IMR-90 (cell line): ENCODE measurements at regions not wholly inside any gene's neighbourhood (a gene's known extent, or its start where the extent isn't known, plus 50 kb on each side); places are given as distances from the start of the nearest gene placed in this dataset.

ENCODE experiments used
- ATAC-seq: fragments of 200-7000 bp; cut with Tn5 transposase; 2 replicates; pipeline ENCODE4 v1.9.1; 2020; ENCODE audit warnings: low read depth, mild to moderate bottlenecking, moderate library complexity
- BruUV-seq: library from RNA; stranded (reverse); fragments of 400-500 nt; replicated peaks from 2 replicates; lab custom pipeline; 2021; lab: Mats Ljungman, UMichigan
- CTCF ChIA-PET: fragments of 300-600 bp; formaldehyde crosslinking; extraction: SDS; loops from one replicate; lab custom pipeline; 2021; ENCODE audit warnings: antibody characterized with exemption; lab: Yijun Ruan, JAX
- POLR2A ChIA-PET: fragments of 300-600 bp; sonication (Branson Sonifier 250); formaldehyde crosslinking; loops from one replicate; lab custom pipeline; 2022; ENCODE audit warnings: antibody characterized with exemption; ENCODE audit not compliant: unreplicated experiment; lab: Charles Lee
- DNase-seq: peaks from one replicate; pipeline ENCODE4 v3.0.0; 2013
- H2AFZ ChIP-seq: replicated peaks from 2 replicates; pipeline ENCODE3; 2013; ENCODE audit warnings: low read length, mild to moderate bottlenecking; ENCODE audit not compliant: poor library complexity
- H2AK5ac ChIP-seq: 2 replicates; pipeline ENCODE4 v1.6.1; 2013; ENCODE audit warnings: low read depth, low read length, inconsistent platforms
- H2AK9ac ChIP-seq: replicated peaks from 2 replicates; pipeline ENCODE3; 2013; ENCODE audit warnings: mild to moderate bottlenecking, low read depth, low read length, moderate library complexity; ENCODE audit not compliant: poor library complexity
- H2BK120ac ChIP-seq: 2 replicates; pipeline ENCODE4 v1.6.1; 2013; ENCODE audit warnings: low read depth, low read length, inconsistent platforms
- H2BK15ac ChIP-seq: 3 replicates; pipeline ENCODE4 v1.6.1; 2013; ENCODE audit warnings: low read depth, low read length, inconsistent platforms
- H2BK20ac ChIP-seq: 2 replicates; pipeline ENCODE4 v1.6.1; 2013; ENCODE audit warnings: low read depth, mild to moderate bottlenecking, inconsistent platforms, low read length, moderate library complexity
- H2BK5ac ChIP-seq: 2 replicates; pipeline ENCODE4 v1.6.1; 2013; ENCODE audit warnings: mild to moderate bottlenecking, low read depth, low read length, inconsistent platforms; ENCODE audit not compliant: poor library complexity, severe bottlenecking
- H3K14ac ChIP-seq: replicated peaks from 2 replicates; pipeline ENCODE4 v1.6.1; 2013; ENCODE audit warnings: low read depth, low read length, inconsistent platforms
- H3K18ac ChIP-seq: 2 replicates; pipeline ENCODE4 v1.6.1; 2013; ENCODE audit warnings: low read depth, low read length, control low read depth
- H3K23ac ChIP-seq: 2 replicates; pipeline ENCODE4 v1.6.1; 2013; ENCODE audit warnings: low read depth, low read length, inconsistent platforms
- H3K27ac ChIP-seq: 2 replicates; pipeline ENCODE4 v1.5.1; 2013; ENCODE audit warnings: mild to moderate bottlenecking, control low read depth, low read length; ENCODE audit not compliant: insufficient read depth
- H3K27me3 ChIP-seq: 2 replicates; pipeline ENCODE4 v1.6.1; 2013; ENCODE audit warnings: low read length; ENCODE audit not compliant: control insufficient read depth, insufficient read depth
- H3K36me3 ChIP-seq: 2 replicates; pipeline ENCODE4 v1.6.1; 2013; ENCODE audit warnings: low read length, mixed read lengths; ENCODE audit not compliant: control insufficient read depth, insufficient read depth
- H3K4ac ChIP-seq: 2 replicates; pipeline ENCODE4 v1.6.1; 2013; ENCODE audit warnings: low read depth, low read length, inconsistent platforms
- H3K4me1 ChIP-seq: 2 replicates; pipeline ENCODE4 v1.6.1; 2013; ENCODE audit warnings: low read length, mixed read lengths; ENCODE audit not compliant: control insufficient read depth, insufficient read depth
- H3K4me2 ChIP-seq: 2 replicates; pipeline ENCODE4 v1.6.1; 2013; ENCODE audit warnings: low read depth, mild to moderate bottlenecking, control low read depth, low read length, moderate library complexity
- H3K4me3 ChIP-seq: 2 replicates; pipeline ENCODE4 v1.5.1; 2013; ENCODE audit warnings: low read depth, mild to moderate bottlenecking, control low read depth, low read length, moderate library complexity; ENCODE audit not compliant: insufficient read depth
- H3K56ac ChIP-seq: 2 replicates; pipeline ENCODE4 v1.6.1; 2013; ENCODE audit warnings: low read length, inconsistent platforms; ENCODE audit not compliant: insufficient read depth; ENCODE audit errors: extremely low read depth
- H3K79me1 ChIP-seq, 2 experiments: 2 replicates each; pipeline ENCODE4 v1.6.1; 2013; ENCODE audit warnings: low read length in 2 of 2, inconsistent platforms in 1 of 2, low read depth in 1 of 2
- H3K9ac ChIP-seq: 2 replicates; pipeline ENCODE4 v1.6.1; 2013; ENCODE audit warnings: low read depth, low read length, control low read depth
- H3K9me1 ChIP-seq: 2 replicates; pipeline ENCODE4 v1.6.1; 2013; ENCODE audit warnings: low read length, inconsistent platforms; ENCODE audit not compliant: insufficient read depth
- H3K9me3 ChIP-seq: 2 replicates; pipeline ENCODE4 v1.6.1; 2013; ENCODE audit warnings: low read length; ENCODE audit not compliant: control insufficient read depth, insufficient read depth
- H4K20me1 ChIP-seq: 2 replicates; pipeline ENCODE4 v1.6.1; 2013; ENCODE audit warnings: low read length, inconsistent platforms; ENCODE audit not compliant: insufficient read depth
- H4K5ac ChIP-seq: 2 replicates; pipeline ENCODE4 v1.6.1; 2013; ENCODE audit warnings: mild to moderate bottlenecking, low read depth, low read length, control low read depth
- H4K8ac ChIP-seq, 2 experiments: 2 replicates each; pipeline ENCODE4 v1.6.1; 2013; ENCODE audit warnings: low read depth in 2 of 2, low read length in 2 of 2, control low read depth in 1 of 2, inconsistent platforms in 1 of 2
- H4K91ac ChIP-seq: 2 replicates; pipeline ENCODE4 v1.6.1; 2013; ENCODE audit warnings: low read depth, low read length, inconsistent platforms; ENCODE audit not compliant: insufficient read depth
- MAFK ChIP-seq: IDR thresholded peaks from 2 replicates; pipeline ENCODE4 v1.6.1; 2012; ENCODE audit warnings: low read depth, low read length, improper control_type of control experiment
- RFX5 ChIP-seq: IDR thresholded peaks from 2 replicates; pipeline ENCODE4 v1.8.0; 2012; ENCODE audit warnings: low read depth, mild to moderate bottlenecking, low read length, moderate library complexity
- dilution Hi-C: fragments of 300-500 bp; cut with HindIII; formaldehyde crosslinking; loops from one replicate; pipeline ENCODE4 v1.14.3; 2018; ENCODE audit warnings: low sequenced_read_pairs; ENCODE audit not compliant: unreplicated experiment
- in situ Hi-C: fragments of 300-500 bp; cut with MboI; formaldehyde crosslinking; loops from 3 replicates; pipeline ENCODE4 v1.14.3; 2019; ENCODE audit warnings: low sequenced_read_pairs, inconsistent platforms, mixed read lengths
- intact Hi-C: fragments of 100-400 bp; cut with micrococcal nuclease; formaldehyde crosslinking; loops from 2 replicates; pipeline ENCODE4 v1.10.0; 2022

GRCh38 chr6:74318738-74319137, 622.7 kb downstream of the CD109 start:
- no peak overlapping the region for H4K5ac ChIP-seq
- no peaks in the 10 kb centered on the region for H3K27me3 ChIP-seq
- H2BK5ac ChIP-seq, result no peak overlapping the region
- no peaks in the 10 kb centered on the region for H3K36me3 ChIP-seq
- peak overlapping the region; percentile 81; the same call in 1 of the 3 replicates for H2BK15ac ChIP-seq
- H3K23ac ChIP-seq, result 0 out of 2 replicates have a peak overlapping the region, but pooled peaks have one; percentile 31
- no peak overlapping the region for H3K18ac ChIP-seq
- no peak overlapping the region for H3K27ac ChIP-seq
- H3K9ac ChIP-seq, result no peak overlapping the region
- in situ Hi-C loops, result no loop called here
- CTCF ChIA-PET, result interaction anchor here (0.6 kb wide), 1 partner anchor 151 kb away, joined by 3 read pairs; no protein-coding TSS in a partner anchor
- no TSS peak for BruUV-seq
- peak overlapping the region; percentile 75 for H2AK5ac ChIP-seq
- 0 out of 2 replicates have a peak overlapping the region, but pooled peaks have one; percentile 25 for H3K4ac ChIP-seq
- peak overlapping the region; percentile 76 for H2BK20ac ChIP-seq
- intact Hi-C loops, result no loop called here
- no peak overlapping the region for H3K4me3 ChIP-seq
- no peak for DNase-seq
- no peak overlapping the region; the same call in 1 of the 2 replicates for H2BK120ac ChIP-seq
- no peaks in the 10 kb centered on the region for H3K9me1 ChIP-seq
- POLR2A ChIA-PET, result interaction anchor here (0.6 kb wide), 1 partner anchor 882 kb away, joined by 4 read pairs; no protein-coding TSS in a partner anchor
- H4K8ac ChIP-seq, result peak overlapping the region in 1 of 2 experiments; percentile 35; a peak in 1 of 4 replicates
- H4K91ac ChIP-seq, result peak overlapping the region; percentile 22; the same call in 1 of the 2 replicates
- H3K79me1 ChIP-seq, result no peaks in the 10 kb centered on the region
- H3K4me2 ChIP-seq, result no peak overlapping the region
- no peak for ATAC-seq
- peaks cover 4% of the 10 kb centered on the region; the same call in 1 of the 2 replicates for H3K4me1 ChIP-seq
- H2AK9ac ChIP-seq, result no peak overlapping the region
- no peaks in the 10 kb centered on the region for H4K20me1 ChIP-seq
- no peak overlapping the region for H2AFZ ChIP-seq
- no peak overlapping the region for H3K14ac ChIP-seq
- H3K56ac ChIP-seq, result no peak overlapping the region
- TF ChIP-seq RFX5 (no peak), MAFK (no peak)
- no peaks in the 10 kb centered on the region for H3K9me3 ChIP-seq
- dilution Hi-C loops, result no loop called here
